ENCODE measurements at regions not wholly inside any gene's neighbourhood (a gene's known extent, or its start where the extent isn't known, plus 50 kb on each side); places are given as distances from the start of the nearest gene placed in this dataset.

DNA sequence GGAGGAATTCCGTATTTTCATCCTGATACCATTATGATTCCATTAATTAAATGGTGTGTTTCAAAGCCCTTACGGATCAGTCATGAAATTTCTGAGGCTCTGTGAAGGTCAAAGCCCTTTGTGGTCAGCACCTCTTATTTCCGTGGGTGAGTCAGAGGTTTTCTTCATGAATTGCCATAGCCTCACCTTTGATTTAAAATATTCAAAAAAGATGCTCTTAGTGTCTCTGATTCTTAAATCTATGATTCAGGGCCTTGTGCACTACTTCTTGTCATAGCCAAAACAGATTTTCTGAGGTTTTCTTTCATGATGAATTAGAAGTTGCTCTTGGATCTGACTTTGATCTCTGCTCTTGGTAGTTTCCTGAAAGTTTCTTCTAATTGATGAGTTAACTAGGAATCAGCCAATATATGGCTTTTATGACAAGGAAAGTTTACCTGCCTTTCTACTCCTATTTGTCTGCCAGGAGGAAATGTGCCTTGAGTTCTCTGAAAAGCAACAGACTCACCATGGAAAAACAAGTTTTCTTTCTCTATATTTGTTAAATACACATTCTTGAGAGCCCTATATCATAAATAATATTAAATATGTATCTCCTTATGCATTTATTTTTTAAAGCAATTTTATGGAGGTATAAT is 613.0 kb downstream of the UTRN start:
- TF ChIP-seq, protein P1, sequence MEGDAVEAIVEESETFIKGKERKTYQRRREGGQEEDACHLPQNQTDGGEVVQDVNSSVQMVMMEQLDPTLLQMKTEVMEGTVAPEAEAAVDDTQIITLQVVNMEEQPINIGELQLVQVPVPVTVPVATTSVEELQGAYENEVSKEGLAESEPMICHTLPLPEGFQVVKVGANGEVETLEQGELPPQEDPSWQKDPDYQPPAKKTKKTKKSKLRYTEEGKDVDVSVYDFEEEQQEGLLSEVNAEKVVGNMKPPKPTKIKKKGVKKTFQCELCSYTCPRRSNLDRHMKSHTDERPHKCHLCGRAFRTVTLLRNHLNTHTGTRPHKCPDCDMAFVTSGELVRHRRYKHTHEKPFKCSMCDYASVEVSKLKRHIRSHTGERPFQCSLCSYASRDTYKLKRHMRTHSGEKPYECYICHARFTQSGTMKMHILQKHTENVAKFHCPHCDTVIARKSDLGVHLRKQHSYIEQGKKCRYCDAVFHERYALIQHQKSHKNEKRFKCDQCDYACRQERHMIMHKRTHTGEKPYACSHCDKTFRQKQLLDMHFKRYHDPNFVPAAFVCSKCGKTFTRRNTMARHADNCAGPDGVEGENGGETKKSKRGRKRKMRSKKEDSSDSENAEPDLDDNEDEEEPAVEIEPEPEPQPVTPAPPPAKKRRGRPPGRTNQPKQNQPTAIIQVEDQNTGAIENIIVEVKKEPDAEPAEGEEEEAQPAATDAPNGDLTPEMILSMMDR (IDR thresholded peaks at IDR 0.05; ENCODE audit: low read depth, low read length, poor library complexity, severe bottlenecking), result no peak
- TF ChIP-seq EZH2phosphoT487 (IDR thresholded peaks at IDR 0.05; ENCODE audit: borderline replicate concordance, low read length), result no peak
